HCT116 (cell line): ENCODE measurements at regions not wholly inside any gene's neighbourhood (a gene's known extent, or its start where the extent isn't known, plus 50 kb on each side); places are given as distances from the start of the nearest gene placed in this dataset.

ENCODE experiments used
- ATAC-seq: fragments of 200-7000 bp; cut with Tn5 transposase; 2 replicates; pipeline ENCODE4 v1.9.1; 2020; ENCODE audit warnings: mild to moderate bottlenecking, moderate library complexity
- BruUV-seq: library from RNA; stranded (reverse); fragments of 400-500 nt; replicated peaks from 2 replicates; lab custom pipeline; 2021; lab: Mats Ljungman, UMichigan
- CTCF ChIA-PET: fragments of 300-600 bp; sonication (Branson Sonifier 250); formaldehyde crosslinking; loops from one replicate; lab custom pipeline; 2021; ENCODE audit warnings: antibody characterized with exemption; lab: Charles Lee
- POLR2A ChIA-PET: fragments of 300-600, 350-600 bp; sonication (Branson Sonifier 250); formaldehyde crosslinking; loops from one replicate; lab custom pipeline; 2021; ENCODE audit warnings: antibody characterized with exemption; lab: Charles Lee
- RAD21 ChIA-PET, 2 experiments: fragments of 300-600 bp; sonication (Branson Sonifier 250); formaldehyde crosslinking; loops; one replicate each; lab custom pipeline; 2023; ENCODE audit warnings: low total read pairs in 2 of 2; ENCODE audit not compliant: uncharacterized antibody in 2 of 2, unreplicated experiment in 2 of 2, low non-redundant PET in 1 of 2; lab: Charles Lee
- DNase-seq: peaks from one replicate; pipeline ENCODE4 v3.0.0-alpha.2; 2010; ENCODE audit warnings: low read depth, low spot score
- H2AFZ ChIP-seq: fragments of 200-600 bp; shearing (Covaris generic), sonication (generic); 2 replicates; pipeline ENCODE4 v1.6.1; 2017; ENCODE audit warnings: low read depth, mixed run types, mixed read lengths, antibody characterized with exemption, low read length; ENCODE audit not compliant: poor library complexity, severe bottlenecking
- H3K27ac ChIP-seq: 2 replicates; pipeline ENCODE4 v1.5.1; 2012; ENCODE audit warnings: low read depth, low read length
- H3K27me3 ChIP-seq: fragments of 200-600 bp; sonication (generic); 2 replicates; pipeline ENCODE4 v1.6.1; 2016; ENCODE audit warnings: mixed run types, low read length, mixed read lengths; ENCODE audit not compliant: insufficient read depth
- H3K36me3 ChIP-seq, 2 experiments: fragments of 200-500 bp in 1 of 2; fragments of 200-600 bp in 1 of 2; sonication (Bioruptor generic) in 1 of 2; sonication (generic) in 1 of 2; 2 replicates each; pipeline versions ENCODE4 v1.5.1 to v1.6.1; 2014 to 2016; ENCODE audit warnings: low read length in 2 of 2, inconsistent platforms in 1 of 2, mixed read lengths in 1 of 2, mixed run types in 1 of 2; ENCODE audit not compliant: insufficient read depth in 2 of 2, control insufficient read depth in 1 of 2
- H3K4me1 ChIP-seq, 2 experiments: fragments of 200-600 bp in 1 of 2; sonication (generic) in 1 of 2; 2 replicates each; pipeline versions ENCODE4 v1.5.1 to v1.6.1; 2012 to 2017; ENCODE audit warnings: low read length in 2 of 2, inconsistent platforms in 1 of 2, mild to moderate bottlenecking in 1 of 2, mixed read lengths in 1 of 2, mixed run types in 1 of 2, moderate library complexity in 1 of 2; ENCODE audit not compliant: insufficient read depth in 2 of 2, control insufficient read depth in 1 of 2
- H3K4me2 ChIP-seq: fragments of 200-600 bp; sonication (generic); 2 replicates; pipeline ENCODE4 v1.6.1; 2017; ENCODE audit warnings: mixed run types, low read length, mixed read lengths
- H3K4me3 ChIP-seq, 2 experiments: fragments of 200-600 bp in 1 of 2; sonication (generic) in 1 of 2; replicated peaks in 1 of 2; 2 replicates each; pipeline ENCODE4 v1.5.1; 2011 to 2016; ENCODE audit warnings: low read length in 2 of 2, control low read depth in 1 of 2, low read depth in 1 of 2, mild to moderate bottlenecking in 1 of 2, mixed read lengths in 1 of 2, mixed run types in 1 of 2
- H3K79me2 ChIP-seq: fragments of 200-600 bp; sonication (generic); 2 replicates; pipeline ENCODE4 v1.6.1; 2017; ENCODE audit warnings: mild to moderate bottlenecking, mixed run types, low read length, moderate library complexity, mixed read lengths; ENCODE audit not compliant: insufficient read depth
- H3K9ac ChIP-seq: fragments of 200-600 bp; sonication (generic); 2 replicates; pipeline ENCODE4 v1.6.1; 2016; ENCODE audit warnings: low read length, mixed read lengths
- H3K9me2 ChIP-seq: fragments of 200-600 bp; sonication (generic), shearing (Covaris generic); 2 replicates; pipeline ENCODE4 v1.6.1; 2017; ENCODE audit warnings: mixed run types, mild to moderate bottlenecking, moderate library complexity; ENCODE audit not compliant: insufficient read depth
- H3K9me3 ChIP-seq, 2 experiments: fragments of 200-500 bp in 1 of 2; fragments of 200-600 bp in 1 of 2; sonication (Bioruptor generic) in 1 of 2; sonication (generic) in 1 of 2; 2 replicates each; pipeline ENCODE4 v1.6.1; 2014 to 2017; ENCODE audit warnings: low read length in 2 of 2, mixed read lengths in 2 of 2, inconsistent platforms in 1 of 2, low read depth in 1 of 2, mild to moderate bottlenecking in 1 of 2, mixed run types in 1 of 2, moderate library complexity in 1 of 2; ENCODE audit not compliant: control insufficient read depth in 1 of 2, insufficient read depth in 1 of 2
- H4K20me1 ChIP-seq: fragments of 200-600 bp; sonication (generic), shearing (Covaris generic); 2 replicates; pipeline ENCODE4 v1.6.1; 2017; ENCODE audit warnings: mixed run types, mild to moderate bottlenecking, moderate library complexity; ENCODE audit not compliant: insufficient read depth
- CEBPB ChIP-seq: IDR thresholded peaks from 2 replicates; pipeline ENCODE4 v1.6.1; 2012; ENCODE audit warnings: low read depth
- EGR1 ChIP-seq: IDR thresholded peaks from 2 replicates; pipeline ENCODE4 v1.6.1; 2012; ENCODE audit warnings: low read depth
- ELF1 ChIP-seq: IDR thresholded peaks from 2 replicates; pipeline ENCODE4 v1.6.1; 2012; ENCODE audit warnings: low read depth, borderline replicate concordance
- EZH2phosphoT487 ChIP-seq: fragments of 200-600 bp; IDR thresholded peaks from 2 replicates; pipeline ENCODE4 v1.6.1; 2018; ENCODE audit warnings: antibody characterized with exemption, borderline replicate concordance
- FOSL1 ChIP-seq: IDR thresholded peaks from 2 replicates; pipeline ENCODE4 v1.6.1; 2012; ENCODE audit warnings: low read depth
- JUND ChIP-seq: IDR thresholded peaks from 2 replicates; pipeline ENCODE4 v1.6.1; 2012
- POLR2A ChIP-seq: IDR thresholded peaks from 2 replicates; pipeline ENCODE4 v1.7.0; 2011; ENCODE audit warnings: borderline replicate concordance; ENCODE audit not compliant: insufficient read depth, insufficient read length; ENCODE audit errors: extremely low read depth
- POLR2AphosphoS5 ChIP-seq: IDR thresholded peaks from 2 replicates; pipeline ENCODE4 v1.6.1; 2011; ENCODE audit warnings: mild to moderate bottlenecking, low read depth, low read length, moderate library complexity
- SRF ChIP-seq: IDR thresholded peaks from 2 replicates; pipeline ENCODE4 v1.6.1; 2012; ENCODE audit warnings: low read depth
- TCF7L2 ChIP-seq: IDR thresholded peaks from 2 replicates; pipeline ENCODE4 v1.7.0; 2011; ENCODE audit warnings: borderline replicate concordance, inconsistent platforms; ENCODE audit not compliant: insufficient read depth, insufficient read length; ENCODE audit errors: extremely low read depth
- YY1 ChIP-seq: IDR thresholded peaks from 2 replicates; pipeline ENCODE4 v1.6.1; 2011; ENCODE audit warnings: low read length, low read depth, moderate library complexity, mild to moderate bottlenecking; ENCODE audit not compliant: insufficient replicate concordance; ENCODE audit errors: extremely low read depth
- ZNF274 ChIP-seq: fragments of 200-500 bp; sonication (Bioruptor generic); IDR thresholded peaks from 2 replicates; pipeline ENCODE4 v1.6.1; 2014; ENCODE audit warnings: mild to moderate bottlenecking, low read depth, low read length, inconsistent platforms
- intact Hi-C: fragments of 100-400 bp; cut with micrococcal nuclease; formaldehyde crosslinking; loops from 2 replicates; pipeline ENCODE4 v1.10.0; 2022
- TF ChIP-seq, protein P1 (sequence below), 3 experiments: fragments of 200-600 bp in 1 of 3; sonication (generic) in 1 of 3; IDR thresholded peaks in 2 of 3; conservative IDR thresholded peaks in 1 of 3; 2 replicates each; pipeline ENCODE4 v1.5.1; 2012 to 2017; ENCODE audit warnings: low read depth in 2 of 3, low read length in 2 of 3, antibody characterized with exemption in 1 of 3, borderline replicate concordance in 1 of 3, control low read depth in 1 of 3, mild to moderate bottlenecking in 1 of 3, mixed read lengths in 1 of 3, mixed run types in 1 of 3, moderate library complexity in 1 of 3; ENCODE audit not compliant: insufficient read depth in 1 of 3
- TF ChIP-seq, protein P2 (sequence below): IDR thresholded peaks from 2 replicates; pipeline ENCODE4 v1.6.1; 2012; ENCODE audit warnings: low read depth
- TF ChIP-seq, protein P3 (sequence below): IDR thresholded peaks from 2 replicates; pipeline ENCODE4 v1.6.1; 2011; ENCODE audit warnings: mild to moderate bottlenecking, low read length, moderate library complexity; ENCODE audit not compliant: insufficient replicate concordance; ENCODE audit errors: extremely low read depth
- TF ChIP-seq, protein P4 (sequence below): IDR thresholded peaks from 2 replicates; pipeline ENCODE4 v1.6.1; 2012
- TF ChIP-seq, protein P5 (sequence below): IDR thresholded peaks from 2 replicates; pipeline ENCODE4 v1.6.1; 2012

DNA sequence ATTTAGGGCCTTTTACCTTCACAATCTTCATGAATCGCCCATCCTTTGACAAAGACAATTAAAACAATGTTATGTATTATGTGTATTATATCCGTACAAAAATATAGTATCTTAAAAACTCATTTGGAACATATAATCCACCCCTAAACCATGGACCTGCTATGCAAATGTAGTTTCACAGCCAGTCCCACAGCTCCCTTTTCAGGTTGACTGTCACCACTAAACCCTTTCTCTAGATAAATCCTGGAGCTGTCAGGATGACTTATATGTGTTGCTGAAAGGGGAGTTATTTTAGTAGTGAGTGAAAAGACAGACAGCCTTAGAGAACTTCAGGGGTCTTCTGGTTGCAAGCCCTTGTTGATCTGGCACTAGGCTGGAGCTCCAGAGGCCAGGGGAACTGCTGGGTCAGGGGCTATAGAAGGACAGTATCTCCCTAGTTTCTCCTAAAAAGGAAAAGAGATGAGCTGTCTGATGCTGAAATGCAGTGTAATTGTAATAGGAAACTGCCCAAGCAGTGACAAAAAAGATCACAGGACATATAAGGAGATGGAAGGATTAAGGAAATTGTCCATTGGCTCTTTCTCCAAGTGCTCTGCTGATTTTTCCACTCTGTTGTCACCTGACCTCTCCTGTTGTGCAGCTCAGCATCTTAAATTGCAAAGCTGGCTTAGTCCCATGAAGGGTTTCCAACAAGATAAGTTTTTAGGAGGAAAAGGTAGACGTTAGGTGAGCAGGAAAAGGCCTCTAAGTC is 127.7 kb downstream of the S1PR1 start:
- no peaks in the 10 kb centered on the region for H3K9me2 ChIP-seq
- CTCF ChIA-PET, result no interaction called here
- ATAC-seq, result no peak
- no peak overlapping the region for H2AFZ ChIP-seq
- DNase-seq, result no peak
- intact Hi-C loops, result no loop called here
- RAD21 ChIA-PET, result no interaction called here
- no peak overlapping the region for H3K27ac ChIP-seq
- no peak overlapping the region for H3K4me3 ChIP-seq
- H3K4me2 ChIP-seq, result no peak overlapping the region
- POLR2A ChIA-PET, result no interaction called here
- H3K4me1 ChIP-seq, result no peaks in the 10 kb centered on the region
- H3K9me3 ChIP-seq, result no peaks in the 10 kb centered on the region
- H3K36me3 ChIP-seq, result no peaks in the 10 kb centered on the region
- H3K79me2 ChIP-seq, result no peaks in the 10 kb centered on the region
- H3K27me3 ChIP-seq, result no peaks in the 10 kb centered on the region
- H4K20me1 ChIP-seq, result no peaks in the 10 kb centered on the region
- no TSS peak for BruUV-seq
- TF ChIP-seq, protein P1, sequence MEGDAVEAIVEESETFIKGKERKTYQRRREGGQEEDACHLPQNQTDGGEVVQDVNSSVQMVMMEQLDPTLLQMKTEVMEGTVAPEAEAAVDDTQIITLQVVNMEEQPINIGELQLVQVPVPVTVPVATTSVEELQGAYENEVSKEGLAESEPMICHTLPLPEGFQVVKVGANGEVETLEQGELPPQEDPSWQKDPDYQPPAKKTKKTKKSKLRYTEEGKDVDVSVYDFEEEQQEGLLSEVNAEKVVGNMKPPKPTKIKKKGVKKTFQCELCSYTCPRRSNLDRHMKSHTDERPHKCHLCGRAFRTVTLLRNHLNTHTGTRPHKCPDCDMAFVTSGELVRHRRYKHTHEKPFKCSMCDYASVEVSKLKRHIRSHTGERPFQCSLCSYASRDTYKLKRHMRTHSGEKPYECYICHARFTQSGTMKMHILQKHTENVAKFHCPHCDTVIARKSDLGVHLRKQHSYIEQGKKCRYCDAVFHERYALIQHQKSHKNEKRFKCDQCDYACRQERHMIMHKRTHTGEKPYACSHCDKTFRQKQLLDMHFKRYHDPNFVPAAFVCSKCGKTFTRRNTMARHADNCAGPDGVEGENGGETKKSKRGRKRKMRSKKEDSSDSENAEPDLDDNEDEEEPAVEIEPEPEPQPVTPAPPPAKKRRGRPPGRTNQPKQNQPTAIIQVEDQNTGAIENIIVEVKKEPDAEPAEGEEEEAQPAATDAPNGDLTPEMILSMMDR (IDR thresholded peaks at IDR 0.05 in 2 of 3, conservative IDR thresholded peaks at IDR 0.05 in 1 of 3; ENCODE audit: borderline replicate concordance in 1 of 3, insufficient read depth in 1 of 3, low read depth in 2 of 3, low read length in 2 of 3), result no peak
- TF ChIP-seq YY1, result no peak
- no peak for TF ChIP-seq TCF7L2
- TF ChIP-seq, protein P2, sequence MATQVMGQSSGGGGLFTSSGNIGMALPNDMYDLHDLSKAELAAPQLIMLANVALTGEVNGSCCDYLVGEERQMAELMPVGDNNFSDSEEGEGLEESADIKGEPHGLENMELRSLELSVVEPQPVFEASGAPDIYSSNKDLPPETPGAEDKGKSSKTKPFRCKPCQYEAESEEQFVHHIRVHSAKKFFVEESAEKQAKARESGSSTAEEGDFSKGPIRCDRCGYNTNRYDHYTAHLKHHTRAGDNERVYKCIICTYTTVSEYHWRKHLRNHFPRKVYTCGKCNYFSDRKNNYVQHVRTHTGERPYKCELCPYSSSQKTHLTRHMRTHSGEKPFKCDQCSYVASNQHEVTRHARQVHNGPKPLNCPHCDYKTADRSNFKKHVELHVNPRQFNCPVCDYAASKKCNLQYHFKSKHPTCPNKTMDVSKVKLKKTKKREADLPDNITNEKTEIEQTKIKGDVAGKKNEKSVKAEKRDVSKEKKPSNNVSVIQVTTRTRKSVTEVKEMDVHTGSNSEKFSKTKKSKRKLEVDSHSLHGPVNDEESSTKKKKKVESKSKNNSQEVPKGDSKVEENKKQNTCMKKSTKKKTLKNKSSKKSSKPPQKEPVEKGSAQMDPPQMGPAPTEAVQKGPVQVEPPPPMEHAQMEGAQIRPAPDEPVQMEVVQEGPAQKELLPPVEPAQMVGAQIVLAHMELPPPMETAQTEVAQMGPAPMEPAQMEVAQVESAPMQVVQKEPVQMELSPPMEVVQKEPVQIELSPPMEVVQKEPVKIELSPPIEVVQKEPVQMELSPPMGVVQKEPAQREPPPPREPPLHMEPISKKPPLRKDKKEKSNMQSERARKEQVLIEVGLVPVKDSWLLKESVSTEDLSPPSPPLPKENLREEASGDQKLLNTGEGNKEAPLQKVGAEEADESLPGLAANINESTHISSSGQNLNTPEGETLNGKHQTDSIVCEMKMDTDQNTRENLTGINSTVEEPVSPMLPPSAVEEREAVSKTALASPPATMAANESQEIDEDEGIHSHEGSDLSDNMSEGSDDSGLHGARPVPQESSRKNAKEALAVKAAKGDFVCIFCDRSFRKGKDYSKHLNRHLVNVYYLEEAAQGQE, result no peak
- TF ChIP-seq, protein P3, sequence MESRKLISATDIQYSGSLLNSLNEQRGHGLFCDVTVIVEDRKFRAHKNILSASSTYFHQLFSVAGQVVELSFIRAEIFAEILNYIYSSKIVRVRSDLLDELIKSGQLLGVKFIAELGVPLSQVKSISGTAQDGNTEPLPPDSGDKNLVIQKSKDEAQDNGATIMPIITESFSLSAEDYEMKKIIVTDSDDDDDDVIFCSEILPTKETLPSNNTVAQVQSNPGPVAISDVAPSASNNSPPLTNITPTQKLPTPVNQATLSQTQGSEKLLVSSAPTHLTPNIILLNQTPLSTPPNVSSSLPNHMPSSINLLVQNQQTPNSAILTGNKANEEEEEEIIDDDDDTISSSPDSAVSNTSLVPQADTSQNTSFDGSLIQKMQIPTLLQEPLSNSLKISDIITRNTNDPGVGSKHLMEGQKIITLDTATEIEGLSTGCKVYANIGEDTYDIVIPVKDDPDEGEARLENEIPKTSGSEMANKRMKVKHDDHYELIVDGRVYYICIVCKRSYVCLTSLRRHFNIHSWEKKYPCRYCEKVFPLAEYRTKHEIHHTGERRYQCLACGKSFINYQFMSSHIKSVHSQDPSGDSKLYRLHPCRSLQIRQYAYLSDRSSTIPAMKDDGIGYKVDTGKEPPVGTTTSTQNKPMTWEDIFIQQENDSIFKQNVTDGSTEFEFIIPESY, result no peak
- TF ChIP-seq SRF, result no peak
- TF ChIP-seq CEBPB, result no peak
- TF ChIP-seq POLR2AphosphoS5, result no peak
- no peak for TF ChIP-seq EGR1
- TF ChIP-seq, protein P4, sequence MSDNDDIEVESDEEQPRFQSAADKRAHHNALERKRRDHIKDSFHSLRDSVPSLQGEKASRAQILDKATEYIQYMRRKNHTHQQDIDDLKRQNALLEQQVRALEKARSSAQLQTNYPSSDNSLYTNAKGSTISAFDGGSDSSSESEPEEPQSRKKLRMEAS, result no peak
- TF ChIP-seq, protein P5, sequence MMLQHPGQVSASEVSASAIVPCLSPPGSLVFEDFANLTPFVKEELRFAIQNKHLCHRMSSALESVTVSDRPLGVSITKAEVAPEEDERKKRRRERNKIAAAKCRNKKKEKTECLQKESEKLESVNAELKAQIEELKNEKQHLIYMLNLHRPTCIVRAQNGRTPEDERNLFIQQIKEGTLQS, result no peak
- TF ChIP-seq POLR2A, result no peak
- no peak for TF ChIP-seq JUND
- no peak for TF ChIP-seq ZNF274
- no peak for TF ChIP-seq EZH2phosphoT487
- no peak for TF ChIP-seq ELF1
- no peak for TF ChIP-seq FOSL1
- no peak overlapping the region for H3K9ac ChIP-seq
